ENCODE measurements at regions not wholly inside any gene's neighbourhood (a gene's known extent, or its start where the extent isn't known, plus 50 kb on each side); places are given as distances from the start of the nearest gene placed in this dataset.

- Histone ChIP-seq H2AFZ (ENCODE audit: low read depth, low read length) (no peak overlapping the region), H3K79me2 (ENCODE audit: insufficient read depth, low read length) (no peaks in the 10 kb centered on the region), H4K20me1 (ENCODE audit: insufficient read depth, low read length) (no peaks in the 10 kb centered on the region), H3K27me3 (ENCODE audit: insufficient read depth, low read length, poor library complexity) (no peaks in the 10 kb centered on the region), H3K4me1 (ENCODE audit: insufficient read depth, low read length) (no peaks in the 10 kb centered on the region), H3K9me3 (ENCODE audit: insufficient read depth, low read length, severe bottlenecking) (no peaks in the 10 kb centered on the region), H3K9ac (ENCODE audit: low read depth, low read length) (no peak overlapping the region), H3K27ac (ENCODE audit: low read length) (no peak overlapping the region), H3K4me3 (ENCODE audit: low read depth in 1 of 2, low read length in 2 of 2) (no peak overlapping the region), H3K36me3 (ENCODE audit: insufficient read depth, low read length) (no peaks in the 10 kb centered on the region), H3K4me2 (ENCODE audit: insufficient read depth, low read length) (no peak overlapping the region)
- DNase-seq (no peak), ATAC-seq (ENCODE audit: insufficient read depth, low read depth) (no peak)
- TF ChIP-seq, protein P1, sequence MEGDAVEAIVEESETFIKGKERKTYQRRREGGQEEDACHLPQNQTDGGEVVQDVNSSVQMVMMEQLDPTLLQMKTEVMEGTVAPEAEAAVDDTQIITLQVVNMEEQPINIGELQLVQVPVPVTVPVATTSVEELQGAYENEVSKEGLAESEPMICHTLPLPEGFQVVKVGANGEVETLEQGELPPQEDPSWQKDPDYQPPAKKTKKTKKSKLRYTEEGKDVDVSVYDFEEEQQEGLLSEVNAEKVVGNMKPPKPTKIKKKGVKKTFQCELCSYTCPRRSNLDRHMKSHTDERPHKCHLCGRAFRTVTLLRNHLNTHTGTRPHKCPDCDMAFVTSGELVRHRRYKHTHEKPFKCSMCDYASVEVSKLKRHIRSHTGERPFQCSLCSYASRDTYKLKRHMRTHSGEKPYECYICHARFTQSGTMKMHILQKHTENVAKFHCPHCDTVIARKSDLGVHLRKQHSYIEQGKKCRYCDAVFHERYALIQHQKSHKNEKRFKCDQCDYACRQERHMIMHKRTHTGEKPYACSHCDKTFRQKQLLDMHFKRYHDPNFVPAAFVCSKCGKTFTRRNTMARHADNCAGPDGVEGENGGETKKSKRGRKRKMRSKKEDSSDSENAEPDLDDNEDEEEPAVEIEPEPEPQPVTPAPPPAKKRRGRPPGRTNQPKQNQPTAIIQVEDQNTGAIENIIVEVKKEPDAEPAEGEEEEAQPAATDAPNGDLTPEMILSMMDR (IDR thresholded peaks at IDR 0.05; ENCODE audit: borderline replicate concordance, extremely low read depth, low read length, poor library complexity, severe bottlenecking) = no peak
- no peak for TF ChIP-seq EZH2 (IDR thresholded peaks at IDR 0.05; ENCODE audit: borderline replicate concordance, low read depth, low read length, severe bottlenecking)
Measured at GRCh38 chr11:28938091-28938490, 829.9 kb downstream of the METTL15 start.

GRCh38 chr11:28932940-28933339 lies 824.8 kb downstream of the METTL15 start:
- no peak overlapping the region for H3K4me3 ChIP-seq (ENCODE audit: low read depth in 1 of 2, low read length in 2 of 2)
- DNase-seq (no peak), ATAC-seq (ENCODE audit: insufficient read depth, low read depth) (no peak)
- H3K79me2 ChIP-seq (ENCODE audit: insufficient read depth, low read length) = no peaks in the 10 kb centered on the region
- H3K27ac ChIP-seq (ENCODE audit: low read length) = no peak overlapping the region
- H3K9ac ChIP-seq (ENCODE audit: low read depth, low read length) = no peak overlapping the region
- H3K36me3 ChIP-seq (ENCODE audit: insufficient read depth, low read length) = no peaks in the 10 kb centered on the region
- H3K4me1 ChIP-seq (ENCODE audit: insufficient read depth, low read length) = no peaks in the 10 kb centered on the region
- H2AFZ ChIP-seq (ENCODE audit: low read depth, low read length) = no peak overlapping the region
- no peaks in the 10 kb centered on the region for H4K20me1 ChIP-seq (ENCODE audit: insufficient read depth, low read length)
- H3K9me3 ChIP-seq (ENCODE audit: insufficient read depth, low read length, severe bottlenecking) = no peaks in the 10 kb centered on the region
- H3K4me2 ChIP-seq (ENCODE audit: insufficient read depth, low read length) = no peak overlapping the region
- H3K27me3 ChIP-seq (ENCODE audit: insufficient read depth, low read length, poor library complexity) = no peaks in the 10 kb centered on the region
- TF ChIP-seq EZH2 (IDR thresholded peaks at IDR 0.05; ENCODE audit: borderline replicate concordance, low read depth, low read length, severe bottlenecking) = no peak
- TF ChIP-seq, protein P1 (IDR thresholded peaks at IDR 0.05; ENCODE audit: borderline replicate concordance, extremely low read depth, low read length, poor library complexity, severe bottlenecking) = no peak

DNA sequence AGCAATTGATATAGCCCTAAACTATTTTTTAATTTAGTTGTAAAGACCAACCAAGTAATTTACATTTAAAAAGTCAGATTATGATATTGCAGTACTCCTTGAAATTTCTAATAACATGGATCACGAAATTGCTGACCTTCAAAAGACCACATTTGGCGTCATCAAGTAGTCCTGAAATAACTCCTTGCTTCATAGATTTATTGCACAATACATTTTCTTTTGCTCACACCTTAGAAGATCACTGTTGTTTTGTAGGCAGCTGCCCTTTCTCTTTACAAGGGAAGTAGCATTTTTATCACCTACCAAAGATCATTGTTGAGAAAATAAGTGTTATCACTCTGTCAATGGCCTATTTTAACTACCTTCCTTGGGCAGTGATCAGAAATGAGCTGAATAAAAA lies 815.8 kb downstream of the METTL15 start:
- no peaks in the 10 kb centered on the region for H3K9me3 ChIP-seq (ENCODE audit: insufficient read depth, low read length, severe bottlenecking)
- ATAC-seq (ENCODE audit: insufficient read depth, low read depth) (no peak), DNase-seq (no peak)
- TF ChIP-seq, protein P1 (IDR thresholded peaks at IDR 0.05; ENCODE audit: borderline replicate concordance, extremely low read depth, low read length, poor library complexity, severe bottlenecking) = no peak
- TF ChIP-seq EZH2 (IDR thresholded peaks at IDR 0.05; ENCODE audit: borderline replicate concordance, low read depth, low read length, severe bottlenecking) = no peak
- no peaks in the 10 kb centered on the region for H3K79me2 ChIP-seq (ENCODE audit: insufficient read depth, low read length)
- H3K4me1 ChIP-seq (ENCODE audit: insufficient read depth, low read length) = no peaks in the 10 kb centered on the region
- H3K27me3 ChIP-seq (ENCODE audit: insufficient read depth, low read length, poor library complexity) = no peaks in the 10 kb centered on the region
- H3K4me3 ChIP-seq (ENCODE audit: low read depth in 1 of 2, low read length in 2 of 2) = no peak overlapping the region
- no peak overlapping the region for H3K4me2 ChIP-seq (ENCODE audit: insufficient read depth, low read length)
- no peaks in the 10 kb centered on the region for H3K36me3 ChIP-seq (ENCODE audit: insufficient read depth, low read length)
- no peak overlapping the region for H3K9ac ChIP-seq (ENCODE audit: low read depth, low read length)
- H4K20me1 ChIP-seq (ENCODE audit: insufficient read depth, low read length) = no peaks in the 10 kb centered on the region
- H3K27ac ChIP-seq (ENCODE audit: low read length) = no peak overlapping the region
- H2AFZ ChIP-seq (ENCODE audit: low read depth, low read length) = no peak overlapping the region

All from DND-41 (cell line).